ENCODE measurements at regions not wholly inside any gene's neighbourhood (a gene's known extent, or its start where the extent isn't known, plus 50 kb on each side); places are given as distances from the start of the nearest gene placed in this dataset.
"Not testable (repeated sequence)": the region's sequence is repeated elsewhere in the genome, so short reads cannot be mapped to it uniquely, and the experiment has no call there.

GRCh38 chr12:17076811-17077210, 470.8 kb upstream of the LMO3 start:
- DNase-seq: no peak

- DNase-seq: no peak
These were observed 470.2 kb upstream of the LMO3 start for GRCh38 chr12:17076028-17076744.

GRCh38 chr12:17064834-17065233, 458.9 kb upstream of the LMO3 start:
- DNase-seq: no peak

- no peak for DNase-seq
These were observed 456.5 kb upstream of the LMO3 start for GRCh38 chr12:17062267-17063036.

GRCh38 chr12:17060260-17060659, 454.3 kb upstream of the LMO3 start:
- DNase-seq: no peak

GRCh38 chr12:17056546-17056945, 450.6 kb upstream of the LMO3 start:
- DNase-seq: no peak

- DNase-seq: no peak
These were observed 433.0 kb upstream of the LMO3 start for GRCh38 chr12:17038923-17039322.

GRCh38 chr12:17035372-17035771, 429.4 kb upstream of the LMO3 start:
- no peak for DNase-seq

- DNase-seq: no peak
These were observed 424.4 kb upstream of the LMO3 start for GRCh38 chr12:17030338-17030737.

- DNase-seq: no peak
These were observed 422.4 kb upstream of the LMO3 start for GRCh38 chr12:17028348-17028747.

GRCh38 chr12:17025424-17025823, 419.5 kb upstream of the LMO3 start:
- not testable (repeated sequence) for DNase-seq

GRCh38 chr12:17020765-17021164, 414.8 kb upstream of the LMO3 start:
- no peak for DNase-seq

GRCh38 chr12:17017402-17017801, 411.4 kb upstream of the LMO3 start:
- DNase-seq: no peak

- no peak for DNase-seq
These were observed 410.3 kb upstream of the LMO3 start for GRCh38 chr12:17016116-17016864.

GRCh38 chr12:17015501-17015900, 409.5 kb upstream of the LMO3 start:
- DNase-seq: no peak

GRCh38 chr12:17007442-17008040, 401.6 kb upstream of the LMO3 start:
- DNase-seq: not testable (repeated sequence)

GRCh38 chr12:16998538-16998937, 392.6 kb upstream of the LMO3 start:
- DNase-seq: not testable (repeated sequence)

GRCh38 chr12:16984484-16984883, 378.5 kb upstream of the LMO3 start:
- DNase-seq: no peak

GRCh38 chr12:16972923-16973770, 367.2 kb upstream of the LMO3 start:
- no peak for DNase-seq

- DNase-seq: no peak
These were observed 356.9 kb upstream of the LMO3 start for GRCh38 chr12:16962889-16963288.

- peak; percentile 0 for DNase-seq
These were observed 349.2 kb upstream of the LMO3 start for GRCh38 chr12:16955083-16955657.

Data from activated CD4-positive, alpha-beta T cell treated with anti-CD3 and anti-CD28 coated beads, Interleukin-2, Interleukin-6, amounts not matched to agents 100 ng/mL and 50 ng/mL, durations not matched to agents 16 hours and 8 hours (primary cell).